Skin epidermis (tissue), 12 donors: ENCODE measurements at regions not wholly inside any gene's neighbourhood (a gene's known extent, or its start where the extent isn't known, plus 50 kb on each side); places are given as distances from the start of the nearest gene placed in this dataset.

ENCODE experiments used
- H3K27ac ChIP-seq, 21 experiments: fragments of 200-600 bp; sonication (generic) in 11 of 21; one replicate each; pipeline ENCODE4 v1.5.0; 2020; ENCODE audit warnings: mild to moderate bottlenecking in 3 of 21, inconsistent platforms in 2 of 21, moderate library complexity in 2 of 21
- H3K4me3 ChIP-seq, 7 experiments: fragments of 200-600 bp; sonication (generic) in 2 of 7; one replicate each; pipeline ENCODE4 v1.5.0; 2020; ENCODE audit warnings: inconsistent platforms in 2 of 7, mild to moderate bottlenecking in 2 of 7, moderate library complexity in 1 of 7

GRCh38 chr22:47793304-47794101, 1031.1 kb downstream of the TBC1D22A start:
- H3K4me3 ChIP-seq, result no peak overlapping the region
- H3K27ac ChIP-seq, result no peak overlapping the region

GRCh38 chr22:47789171-47789570, 1026.7 kb downstream of the TBC1D22A start:
- Histone ChIP-seq H3K27ac (no peak overlapping the region), H3K4me3 (no peak overlapping the region)

GRCh38 chr22:47788461-47788860, 1026.0 kb downstream of the TBC1D22A start:
- Histone ChIP-seq H3K4me3 (no peak overlapping the region), H3K27ac (no peak overlapping the region)

DNA sequence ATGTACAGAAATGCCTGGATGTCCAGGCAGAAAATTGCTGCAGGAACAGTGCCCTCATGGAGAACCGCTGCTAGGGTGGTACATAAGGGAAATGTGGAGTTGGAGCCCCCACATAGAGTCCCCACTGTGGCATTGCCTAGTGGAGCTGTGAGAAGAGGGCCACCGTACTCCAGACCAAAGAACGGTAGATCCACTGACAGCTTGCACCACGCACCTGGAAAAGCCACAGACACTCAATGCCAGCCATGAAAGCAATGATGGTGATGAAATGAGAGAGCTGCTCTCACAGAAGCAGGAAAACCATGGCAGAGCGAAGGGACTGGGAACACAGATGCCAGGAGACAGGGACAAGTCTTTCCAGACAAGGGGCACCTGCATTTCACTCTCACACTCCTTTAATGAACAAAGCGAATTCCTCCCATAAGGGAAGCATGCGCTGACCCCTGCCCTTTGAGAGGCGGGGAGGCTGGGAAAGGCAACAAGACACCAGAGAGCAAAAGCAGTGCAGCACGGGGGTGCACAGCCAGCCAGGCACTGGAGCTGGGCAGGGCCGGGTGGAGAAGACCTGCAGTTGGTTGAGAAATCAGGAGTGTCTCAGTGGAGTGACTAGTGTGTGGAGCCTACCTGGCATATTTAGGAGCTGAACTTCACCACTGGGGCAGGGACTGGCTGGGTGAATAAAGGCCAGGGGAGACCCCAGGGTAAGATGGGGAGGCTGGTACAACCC, 1025.2 kb downstream of the TBC1D22A start:
- H3K27ac ChIP-seq, result no peak overlapping the region
- H3K4me3 ChIP-seq, result no peak overlapping the region

GRCh38 chr22:47786650-47787290, 1024.3 kb downstream of the TBC1D22A start:
- H3K27ac ChIP-seq, result no peak overlapping the region
- no peak overlapping the region for H3K4me3 ChIP-seq

DNA sequence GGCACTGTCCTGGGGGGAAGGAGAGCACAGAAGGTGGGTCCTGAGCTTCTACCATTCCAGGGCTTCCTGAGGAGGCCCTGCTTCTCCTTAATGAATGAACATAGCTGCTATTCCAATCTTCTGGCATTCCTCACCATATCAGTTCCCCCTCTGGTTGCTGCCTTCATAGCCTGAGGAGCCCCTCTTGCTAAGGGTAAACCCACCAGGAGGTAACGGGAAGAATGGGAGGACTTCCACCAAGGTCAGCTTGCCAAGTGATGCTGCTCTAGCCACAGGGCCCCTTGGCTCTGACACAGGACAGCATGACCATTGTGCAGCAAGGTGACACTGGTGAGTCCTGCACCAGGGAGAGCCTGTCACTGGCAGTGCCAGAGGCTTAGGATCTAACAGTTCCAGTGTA, 1022.5 kb downstream of the TBC1D22A start:
- Histone ChIP-seq H3K4me3 (no peak overlapping the region), H3K27ac (no peak overlapping the region)

- Histone ChIP-seq H3K4me3 (no peak overlapping the region), H3K27ac (no peak overlapping the region)
Observed at GRCh38 chr22:47784367-47784983, 1022.0 kb downstream of the TBC1D22A start.

GRCh38 chr22:47783433-47784366, 1021.2 kb downstream of the TBC1D22A start:
- H3K27ac ChIP-seq, result no peak overlapping the region
- H3K4me3 ChIP-seq, result no peak overlapping the region

- Histone ChIP-seq H3K27ac (no peak overlapping the region), H3K4me3 (no peak overlapping the region)
Observed at GRCh38 chr22:47782328-47783075, 1020.1 kb downstream of the TBC1D22A start.

GRCh38 chr22:47781427-47782111, 1019.1 kb downstream of the TBC1D22A start:
- no peak overlapping the region for H3K4me3 ChIP-seq
- H3K27ac ChIP-seq, result no peak overlapping the region

- Histone ChIP-seq H3K4me3 (no peak overlapping the region), H3K27ac (no peak overlapping the region)
Observed at GRCh38 chr22:47781024-47781423, 1018.6 kb downstream of the TBC1D22A start.

DNA sequence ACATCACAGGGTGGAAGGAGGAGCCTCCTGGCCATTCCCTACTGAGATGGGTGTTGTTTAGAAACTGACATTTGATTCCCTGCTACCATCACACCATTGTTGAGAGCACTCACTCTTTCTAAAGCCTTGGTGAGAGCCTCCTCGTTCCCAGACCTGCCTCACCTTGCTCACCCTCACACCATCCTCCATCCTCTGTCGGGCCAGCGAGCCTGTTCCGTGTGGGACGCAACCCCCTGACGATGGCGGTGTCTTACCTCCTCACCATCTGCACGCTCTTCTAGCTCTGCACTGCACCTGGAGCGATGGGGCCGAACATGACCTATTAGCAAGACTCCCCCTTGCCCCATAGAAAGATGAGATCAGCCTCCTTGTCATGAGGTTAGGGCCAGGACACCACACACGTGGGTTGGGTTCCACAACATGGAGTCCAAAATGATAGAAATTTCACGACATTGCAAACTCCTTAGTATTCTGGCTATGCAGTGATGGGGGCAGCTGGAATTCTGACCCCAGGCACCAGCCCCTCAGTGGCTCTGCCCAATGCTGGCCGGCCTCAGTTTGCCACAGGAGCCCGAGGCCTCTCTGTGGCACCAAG, 1017.9 kb downstream of the TBC1D22A start:
- Histone ChIP-seq H3K4me3 (no peak overlapping the region), H3K27ac (no peak overlapping the region)

GRCh38 chr22:47779474-47779873, 1017.0 kb downstream of the TBC1D22A start:
- Histone ChIP-seq H3K27ac (no peak overlapping the region), H3K4me3 (no peak overlapping the region)

DNA sequence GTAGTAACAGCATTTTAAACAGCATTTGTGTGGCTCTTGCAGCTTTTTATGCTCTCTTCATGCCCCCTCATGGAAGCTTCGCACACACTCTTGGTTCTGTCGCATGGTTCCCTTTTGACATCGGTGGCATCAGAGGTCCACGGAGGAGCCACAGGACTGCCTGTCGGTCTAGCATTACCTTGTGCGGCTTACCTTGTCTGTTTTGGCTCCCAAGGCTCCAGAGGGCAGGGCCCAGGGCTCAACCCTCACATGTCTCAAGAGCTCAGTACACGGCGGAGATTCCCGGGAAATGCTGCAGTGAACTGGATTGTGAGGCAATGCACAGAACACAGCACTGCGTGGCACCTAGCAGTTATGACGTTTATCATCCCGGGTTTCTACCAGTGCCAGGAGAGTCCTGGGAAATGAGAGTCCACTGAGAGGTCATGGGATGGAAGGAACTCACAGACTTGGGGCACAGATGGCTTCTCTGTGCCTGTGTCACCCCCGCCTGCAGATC, 1015.8 kb downstream of the TBC1D22A start:
- Histone ChIP-seq H3K4me3 (no peak overlapping the region), H3K27ac (no peak overlapping the region)

DNA sequence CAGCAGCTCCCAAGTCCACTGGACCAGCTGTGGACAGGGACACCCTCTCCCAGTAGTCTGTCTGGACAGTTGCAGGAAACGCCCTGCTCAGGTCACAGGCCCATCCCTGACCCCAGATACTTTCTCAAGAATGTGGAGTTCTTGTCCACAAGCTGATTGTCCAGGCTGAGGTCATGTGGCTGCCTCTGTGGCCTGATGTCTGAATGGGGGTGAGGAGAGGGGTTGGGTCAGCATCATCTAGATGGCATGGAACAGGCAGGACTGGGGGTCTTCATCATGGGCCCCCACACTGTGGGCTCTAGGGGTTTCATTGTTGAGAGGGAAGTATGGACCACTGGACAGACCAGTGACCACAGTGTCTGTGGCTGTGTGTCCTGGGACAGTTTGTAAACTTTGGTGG, 1015.0 kb downstream of the TBC1D22A start:
- no peak overlapping the region for H3K4me3 ChIP-seq
- no peak overlapping the region for H3K27ac ChIP-seq

DNA sequence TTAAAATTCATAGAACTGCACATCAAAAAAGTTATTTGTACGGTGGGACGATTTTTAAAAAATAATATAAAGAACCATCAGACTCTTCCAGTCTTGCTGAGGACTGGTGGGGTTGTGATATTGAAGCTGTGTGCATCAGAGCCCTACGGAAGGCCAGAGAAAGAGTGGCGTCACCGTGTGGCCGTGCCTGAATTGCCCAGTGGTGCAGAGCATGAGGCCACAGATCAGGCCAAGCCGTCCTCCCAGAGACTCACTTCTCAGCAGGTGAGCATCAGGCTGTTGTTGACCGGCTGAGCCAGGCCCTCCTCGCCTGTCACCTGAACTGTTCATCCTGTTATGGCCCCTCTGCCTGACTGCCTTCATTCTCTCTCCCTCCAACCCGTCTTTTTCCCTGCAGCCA, 1013.9 kb downstream of the TBC1D22A start:
- no peak overlapping the region for H3K27ac ChIP-seq

GRCh38 chr22:47775686-47776085, 1013.2 kb downstream of the TBC1D22A start:
- Histone ChIP-seq H3K4me3 (no peak overlapping the region), H3K27ac (no peak overlapping the region)

More for the DNA sequence above, 1013.9 kb downstream of the TBC1D22A start:
- no peak overlapping the region for H3K4me3 ChIP-seq
